ENCODE measurements at regions not wholly inside any gene's neighbourhood (a gene's known extent, or its start where the extent isn't known, plus 50 kb on each side); places are given as distances from the start of the nearest gene placed in this dataset.

DNA sequence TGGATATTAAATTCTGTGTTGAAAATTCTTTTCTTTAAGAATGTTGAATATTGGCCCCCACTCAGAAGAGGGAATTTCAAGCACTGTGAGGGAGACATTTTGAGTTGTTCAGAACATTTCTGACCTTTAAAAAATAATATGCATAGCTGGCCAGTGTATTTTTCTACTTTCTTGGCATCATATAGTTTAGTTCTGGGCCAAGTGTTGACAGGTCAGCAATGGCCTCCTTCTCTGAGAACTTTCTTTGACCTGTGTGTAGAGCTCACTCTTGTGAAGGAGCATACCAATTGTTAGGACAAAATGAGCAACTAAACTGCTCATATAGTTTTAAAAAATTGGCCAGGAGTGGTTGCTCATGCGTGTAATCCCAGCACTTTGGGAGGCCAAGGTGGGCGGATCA, 376.0 kb downstream of the LRRC70 start:
- TF ChIP-seq, protein P1, sequence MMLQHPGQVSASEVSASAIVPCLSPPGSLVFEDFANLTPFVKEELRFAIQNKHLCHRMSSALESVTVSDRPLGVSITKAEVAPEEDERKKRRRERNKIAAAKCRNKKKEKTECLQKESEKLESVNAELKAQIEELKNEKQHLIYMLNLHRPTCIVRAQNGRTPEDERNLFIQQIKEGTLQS (IDR thresholded peaks at IDR 0.05) = no peak
- TF ChIP-seq, protein P1 (CRISPR knock-in tag; conservative IDR thresholded peaks at IDR 0.05) = no peak
- TF ChIP-seq, protein P2, sequence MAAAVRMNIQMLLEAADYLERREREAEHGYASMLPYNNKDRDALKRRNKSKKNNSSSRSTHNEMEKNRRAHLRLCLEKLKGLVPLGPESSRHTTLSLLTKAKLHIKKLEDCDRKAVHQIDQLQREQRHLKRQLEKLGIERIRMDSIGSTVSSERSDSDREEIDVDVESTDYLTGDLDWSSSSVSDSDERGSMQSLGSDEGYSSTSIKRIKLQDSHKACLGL (CRISPR knock-in tag; IDR thresholded peaks at IDR 0.05; ENCODE audit: borderline replicate concordance, poor library complexity, severe bottlenecking) = no peak
- TF ChIP-seq POLR2A (conservative IDR thresholded peaks at IDR 0.05) = no peak

Measured in K562 (cell line).